ENCODE measurements at regions not wholly inside any gene's neighbourhood (a gene's known extent, or its start where the extent isn't known, plus 50 kb on each side); places are given as distances from the start of the nearest gene placed in this dataset.

- no peak for TF ChIP-seq CTCF (IDR thresholded peaks at IDR 0.05)
- no peak for TF ChIP-seq POLR2A (IDR thresholded peaks at IDR 0.05)
These were observed 158.6 kb downstream of the AQP4 start for GRCh38 chr18:26706911-26707351.
